ENCODE measurements at regions not wholly inside any gene's neighbourhood (a gene's known extent, or its start where the extent isn't known, plus 50 kb on each side); places are given as distances from the start of the nearest gene placed in this dataset.

- no peak for DNase-seq
These were observed 127.0 kb upstream of the STMND1 start for GRCh38 chr6:16974704-16975359.

- DNase-seq, result no peak
These were observed 127.5 kb upstream of the STMND1 start for GRCh38 chr6:16974387-16974673.

GRCh38 chr6:16973545-16974386 is 128.1 kb upstream of the STMND1 start:
- no peak for DNase-seq

GRCh38 chr6:16973051-16973450 is 128.8 kb upstream of the STMND1 start:
- no peak for DNase-seq

GRCh38 chr6:16972535-16972934 is 129.3 kb upstream of the STMND1 start:
- DNase-seq, result no peak

- no peak for DNase-seq
These were observed 131.9 kb upstream of the STMND1 start for GRCh38 chr6:16969699-16970655.

GRCh38 chr6:16968101-16968500 is 133.7 kb upstream of the STMND1 start:
- DNase-seq, result no peak

- DNase-seq, result no peak
These were observed 134.4 kb upstream of the STMND1 start for GRCh38 chr6:16967470-16967817.

- DNase-seq, result no peak
These were observed 134.9 kb upstream of the STMND1 start for GRCh38 chr6:16966791-16967469.

GRCh38 chr6:16965689-16966088 is 136.2 kb upstream of the STMND1 start:
- DNase-seq, result no peak

GRCh38 chr6:16964553-16965499 is 137.0 kb upstream of the STMND1 start:
- DNase-seq, result peak; percentile 87

- DNase-seq, result no peak
These were observed 140.3 kb upstream of the STMND1 start for GRCh38 chr6:16961577-16961976.

- no peak for DNase-seq
These were observed 142.1 kb upstream of the STMND1 start for GRCh38 chr6:16959789-16960188.

- no peak for DNase-seq
These were observed 145.5 kb upstream of the STMND1 start for GRCh38 chr6:16956361-16956760.

GRCh38 chr6:16955899-16956298 is 146.0 kb upstream of the STMND1 start:
- DNase-seq, result no peak

GRCh38 chr6:16953905-16954304 is 147.9 kb upstream of the STMND1 start:
- DNase-seq, result no peak

GRCh38 chr6:16953446-16953845 is 148.4 kb upstream of the STMND1 start:
- no peak for DNase-seq

GRCh38 chr6:16950825-16951495 is 150.9 kb upstream of the STMND1 start:
- no peak for DNase-seq

- no peak for DNase-seq
These were observed 151.5 kb upstream of the STMND1 start for GRCh38 chr6:16950302-16950701.

GRCh38 chr6:16949716-16950115 is 152.1 kb upstream of the STMND1 start:
- no peak for DNase-seq

- no peak for DNase-seq
These were observed 153.5 kb upstream of the STMND1 start for GRCh38 chr6:16948396-16948795.
